Activated naive CD8-positive, alpha-beta T cell treated with anti-CD3 and anti-CD28 coated beads, Interleukin-2, amount 10 ng/mL, durations not matched to agents 7 days and 5 days (primary cell): ENCODE measurements at regions not wholly inside any gene's neighbourhood (a gene's known extent, or its start where the extent isn't known, plus 50 kb on each side); places are given as distances from the start of the nearest gene placed in this dataset.
"Not testable (repeated sequence)": the region's sequence is repeated elsewhere in the genome, so short reads cannot be mapped to it uniquely, and the experiment has no call there.

Experiments used
- ATAC-seq: fragments of 150-1000 bp; cut with Tn5 transposase; one replicate; pipeline ENCODE4 v1.10.0; 2021; ENCODE audit warnings: low read depth, moderate library complexity
- POLR2A ChIA-PET: fragments of 350-600 bp; sonication (Branson Sonifier 250); formaldehyde crosslinking; loops from one replicate; lab custom pipeline; 2021; ENCODE audit warnings: antibody characterized with exemption; lab: Charles Lee
- DNase-seq: peaks from one replicate; pipeline ENCODE4 v3.0.0; 2021
- H3K27ac Mint-ChIP-seq: one replicate; pipeline ENCODE4 v1.8.0; 2022; ENCODE audit warnings: mild to moderate bottlenecking, mixed read lengths
- H3K27me3 Mint-ChIP-seq: one replicate; pipeline ENCODE4 v1.8.0; 2022; ENCODE audit warnings: mild to moderate bottlenecking, moderate library complexity, mixed read lengths
- H3K36me3 Mint-ChIP-seq: one replicate; pipeline ENCODE4 v1.8.0; 2021; ENCODE audit warnings: mild to moderate bottlenecking, mixed read lengths
- H3K4me1 Mint-ChIP-seq: one replicate; pipeline ENCODE4 v1.8.0; 2021; ENCODE audit warnings: mixed read lengths
- H3K4me3 Mint-ChIP-seq: one replicate; pipeline ENCODE4 v1.8.0; 2022; ENCODE audit warnings: mild to moderate bottlenecking, moderate library complexity, mixed read lengths
- H3K9me3 Mint-ChIP-seq: one replicate; pipeline ENCODE4 v1.8.0; 2021; ENCODE audit warnings: mixed read lengths

GRCh38 chr6:74598462-74599393, 607.1 kb downstream of the COL12A1 start:
- Mint-ChIP-seq H3K9me3 (no peaks in the 10 kb centered on the region), H3K27me3 (no peaks in the 10 kb centered on the region), H3K4me3 (no peak overlapping the region), H3K27ac (no peak overlapping the region), H3K4me1 (no peaks in the 10 kb centered on the region), H3K36me3 (no peaks in the 10 kb centered on the region)
- POLR2A ChIA-PET = no interaction called here
- ATAC-seq = no peak
- no peak for DNase-seq

- POLR2A ChIA-PET = no interaction called here
- Mint-ChIP-seq H3K36me3 (no peaks in the 10 kb centered on the region), H3K4me1 (no peaks in the 10 kb centered on the region)
Observed at GRCh38 chr6:74597840-74598239, 608.0 kb downstream of the COL12A1 start.

GRCh38 chr6:74597266-74597665, 608.6 kb downstream of the COL12A1 start:
- peaks cover 3% of the 10 kb centered on the region for H3K9me3 Mint-ChIP-seq
- H3K27me3 Mint-ChIP-seq = no peaks in the 10 kb centered on the region
- H3K4me3 Mint-ChIP-seq = no peak overlapping the region
- no peak for ATAC-seq
- H3K36me3 Mint-ChIP-seq = no peaks in the 10 kb centered on the region
- DNase-seq = no peak
- H3K4me1 Mint-ChIP-seq = no peaks in the 10 kb centered on the region
- no peak overlapping the region for H3K27ac Mint-ChIP-seq
- POLR2A ChIA-PET = no interaction called here

More at GRCh38 chr6:74597840-74598239, 608.0 kb downstream of the COL12A1 start:
- no peak for DNase-seq
- H3K27ac Mint-ChIP-seq = no peak overlapping the region
- no peak overlapping the region for H3K4me3 Mint-ChIP-seq
- ATAC-seq = no peak
- peaks cover 3% of the 10 kb centered on the region for H3K9me3 Mint-ChIP-seq
- H3K27me3 Mint-ChIP-seq = no peaks in the 10 kb centered on the region

- no peaks in the 10 kb centered on the region for H3K27me3 Mint-ChIP-seq
- peaks cover 3% of the 10 kb centered on the region for H3K9me3 Mint-ChIP-seq
- no peaks in the 10 kb centered on the region for H3K4me1 Mint-ChIP-seq
- H3K27ac Mint-ChIP-seq = no peak overlapping the region
- no peak for DNase-seq
- POLR2A ChIA-PET = no interaction called here
- H3K4me3 Mint-ChIP-seq = no peak overlapping the region
- ATAC-seq = no peak
- no peaks in the 10 kb centered on the region for H3K36me3 Mint-ChIP-seq
Observed at GRCh38 chr6:74596588-74596987, 609.3 kb downstream of the COL12A1 start.

GRCh38 chr6:74594350-74594749, 611.5 kb downstream of the COL12A1 start:
- POLR2A ChIA-PET, H3K36me3 Mint-ChIP-seq, H3K9me3 Mint-ChIP-seq, ATAC-seq, H3K27me3 Mint-ChIP-seq, H3K4me1 Mint-ChIP-seq, DNase-seq, H3K27ac Mint-ChIP-seq, H3K4me3 Mint-ChIP-seq: not testable (repeated sequence)

- DNase-seq (no peak), ATAC-seq (no peak)
- Mint-ChIP-seq H3K4me1 (no peaks in the 10 kb centered on the region), H3K27ac (no peak overlapping the region), H3K9me3 (peaks cover 3% of the 10 kb centered on the region), H3K27me3 (no peaks in the 10 kb centered on the region), H3K36me3 (no peaks in the 10 kb centered on the region), H3K4me3 (no peak overlapping the region)
- POLR2A ChIA-PET = no interaction called here
Observed at GRCh38 chr6:74588094-74588832, 617.6 kb downstream of the COL12A1 start.

GRCh38 chr6:74587386-74587785, 618.5 kb downstream of the COL12A1 start:
- no peaks in the 10 kb centered on the region for H3K4me1 Mint-ChIP-seq
- ATAC-seq (no peak), DNase-seq (no peak)
- H3K27ac Mint-ChIP-seq = no peak overlapping the region
- POLR2A ChIA-PET = no interaction called here
- no peaks in the 10 kb centered on the region for H3K36me3 Mint-ChIP-seq
- H3K9me3 Mint-ChIP-seq = no peaks in the 10 kb centered on the region
- H3K27me3 Mint-ChIP-seq = no peaks in the 10 kb centered on the region
- H3K4me3 Mint-ChIP-seq = no peak overlapping the region

GRCh38 chr6:74585753-74586152, 620.1 kb downstream of the COL12A1 start:
- Mint-ChIP-seq H3K36me3 (no peaks in the 10 kb centered on the region), H3K27ac (no peak overlapping the region), H3K4me3 (no peak overlapping the region), H3K4me1 (no peaks in the 10 kb centered on the region), H3K27me3 (no peaks in the 10 kb centered on the region), H3K9me3 (no peaks in the 10 kb centered on the region)
- DNase-seq (no peak), ATAC-seq (no peak)
- POLR2A ChIA-PET = no interaction called here

GRCh38 chr6:74581681-74582080, 624.2 kb downstream of the COL12A1 start:
- no peaks in the 10 kb centered on the region for H3K9me3 Mint-ChIP-seq
- no peaks in the 10 kb centered on the region for H3K27me3 Mint-ChIP-seq
- H3K36me3 Mint-ChIP-seq = no peaks in the 10 kb centered on the region
- no peak overlapping the region for H3K4me3 Mint-ChIP-seq
- no peaks in the 10 kb centered on the region for H3K4me1 Mint-ChIP-seq
- no peak for DNase-seq
- no peak for ATAC-seq
- H3K27ac Mint-ChIP-seq = no peak overlapping the region
- POLR2A ChIA-PET = no interaction called here

- DNase-seq (no peak), ATAC-seq (no peak)
- H3K27me3 Mint-ChIP-seq = no peaks in the 10 kb centered on the region
- H3K4me3 Mint-ChIP-seq = no peak overlapping the region
- POLR2A ChIA-PET = no interaction called here
- H3K36me3 Mint-ChIP-seq = no peaks in the 10 kb centered on the region
- H3K9me3 Mint-ChIP-seq = no peaks in the 10 kb centered on the region
- no peaks in the 10 kb centered on the region for H3K4me1 Mint-ChIP-seq
- H3K27ac Mint-ChIP-seq = no peak overlapping the region
Observed at GRCh38 chr6:74579794-74580193, 626.1 kb downstream of the COL12A1 start.

- POLR2A ChIA-PET = no interaction called here
- no peaks in the 10 kb centered on the region for H3K27me3 Mint-ChIP-seq
- no peak overlapping the region for H3K4me3 Mint-ChIP-seq
- no peak for ATAC-seq
- H3K4me1 Mint-ChIP-seq = no peaks in the 10 kb centered on the region
- DNase-seq = no peak
- H3K36me3 Mint-ChIP-seq = no peaks in the 10 kb centered on the region
- no peaks in the 10 kb centered on the region for H3K9me3 Mint-ChIP-seq
- H3K27ac Mint-ChIP-seq = no peak overlapping the region
Observed at GRCh38 chr6:74579047-74579446, 626.8 kb downstream of the COL12A1 start.

GRCh38 chr6:74578339-74578738, 627.5 kb downstream of the COL12A1 start:
- DNase-seq (no peak), ATAC-seq (no peak)
- Mint-ChIP-seq H3K4me3 (no peak overlapping the region), H3K4me1 (no peaks in the 10 kb centered on the region), H3K27me3 (no peaks in the 10 kb centered on the region), H3K36me3 (no peaks in the 10 kb centered on the region), H3K27ac (no peak overlapping the region), H3K9me3 (no peaks in the 10 kb centered on the region)
- POLR2A ChIA-PET = no interaction called here

GRCh38 chr6:74577619-74578018, 628.2 kb downstream of the COL12A1 start:
- POLR2A ChIA-PET = no interaction called here
- Mint-ChIP-seq H3K4me1 (no peaks in the 10 kb centered on the region), H3K27me3 (no peaks in the 10 kb centered on the region), H3K9me3 (no peaks in the 10 kb centered on the region), H3K4me3 (no peak overlapping the region), H3K27ac (no peak overlapping the region), H3K36me3 (no peaks in the 10 kb centered on the region)
- ATAC-seq (no peak), DNase-seq (no peak)

GRCh38 chr6:74574794-74575193, 631.1 kb downstream of the COL12A1 start:
- no peak overlapping the region for H3K27ac Mint-ChIP-seq
- H3K9me3 Mint-ChIP-seq = no peaks in the 10 kb centered on the region
- H3K36me3 Mint-ChIP-seq = no peaks in the 10 kb centered on the region
- H3K4me3 Mint-ChIP-seq = no peak overlapping the region
- POLR2A ChIA-PET = no interaction called here
- DNase-seq (no peak), ATAC-seq (no peak)
- H3K4me1 Mint-ChIP-seq = no peaks in the 10 kb centered on the region
- H3K27me3 Mint-ChIP-seq = no peaks in the 10 kb centered on the region
